B cell (primary cell): ENCODE measurements at regions not wholly inside any gene's neighbourhood (a gene's known extent, or its start where the extent isn't known, plus 50 kb on each side); places are given as distances from the start of the nearest gene placed in this dataset.

Source experiments
- ATAC-seq: fragments of 200-7000 bp; cut with Tn5 transposase; one replicate; pipeline ENCODE4 v1.10.0; 2021; ENCODE audit warnings: low read depth, mild to moderate bottlenecking, moderate number of reproducible peaks, moderate library complexity
- CTCF ChIA-PET: fragments of 350-600 bp; sonication (Branson Sonifier 250); formaldehyde crosslinking; loops from one replicate; lab custom pipeline; 2021; ENCODE audit warnings: antibody characterized with exemption, inconsistent platforms; lab: Charles Lee
- POLR2A ChIA-PET: fragments of 350-600 bp; sonication (Branson Sonifier 250); formaldehyde crosslinking; loops from one replicate; lab custom pipeline; 2021; ENCODE audit warnings: antibody characterized with exemption; lab: Charles Lee
- DNase-seq: peaks from one replicate; pipeline ENCODE4 v3.0.0; 2013
- H2AFZ ChIP-seq: 2 replicates; pipeline ENCODE4 v1.6.1; 2012; ENCODE audit warnings: mild to moderate bottlenecking, low read depth, low read length; ENCODE audit not compliant: insufficient read depth, poor library complexity, severe bottlenecking
- H3K27ac ChIP-seq, 2 donors: 1 replicate in 1 of 2; 2 replicates in 1 of 2; pipeline ENCODE4 v1.5.1; 2012 to 2013; ENCODE audit warnings: low read length in 2 of 2, mild to moderate bottlenecking in 2 of 2, moderate library complexity in 1 of 2
- H3K27me3 ChIP-seq, 4 experiments: fragments of 200-600 bp in 1 of 4; sonication (generic) in 1 of 4; replicated peaks in 1 of 4; 1 replicate in 2 of 4; 2 replicates in 2 of 4; pipeline versions ENCODE4 v1.6.1 to v1.7.0; 2013 to 2016; ENCODE audit warnings: low read length in 3 of 4, mild to moderate bottlenecking in 2 of 4, mixed read lengths in 1 of 4, moderate library complexity in 1 of 4; ENCODE audit not compliant: insufficient read depth in 4 of 4, control insufficient read depth in 3 of 4; ENCODE audit errors: control extremely low read depth in 1 of 4
- H3K36me3 ChIP-seq, 2 experiments: replicated peaks in 1 of 2; 1 replicate in 1 of 2; 2 replicates in 1 of 2; pipeline versions ENCODE4 v1.6.1 to v1.7.1; 2013; ENCODE audit warnings: low read length in 1 of 2; ENCODE audit not compliant: insufficient read depth in 2 of 2, control insufficient read depth in 1 of 2; ENCODE audit errors: control extremely low read depth in 1 of 2, extremely low read depth in 1 of 2
- H3K4me1 ChIP-seq, 2 donors: fragments of 200-600 bp in 1 of 2; sonication (generic) in 1 of 2; 1 replicate in 1 of 2; 2 replicates in 1 of 2; pipeline versions ENCODE4 v1.5.1 to v1.6.1; 2013 to 2017; ENCODE audit warnings: low read length in 2 of 2; ENCODE audit not compliant: control insufficient read depth in 2 of 2, insufficient read depth in 2 of 2
- H3K4me2 ChIP-seq: replicated peaks from 2 replicates; pipeline ENCODE3; 2012; ENCODE audit warnings: mild to moderate bottlenecking, low read depth, low read length; ENCODE audit not compliant: poor library complexity, severe bottlenecking
- H3K4me3 ChIP-seq, 5 experiments: fragments of 200-600 bp in 1 of 5; sonication (generic) in 1 of 5; 1 replicate in 3 of 5; 2 replicates in 2 of 5; pipeline versions ENCODE4 v1.5.1 to v1.7.0; 2011 to 2016; ENCODE audit warnings: low read length in 4 of 5, mild to moderate bottlenecking in 4 of 5, low read depth in 2 of 5, control low read depth in 1 of 5, moderate library complexity in 1 of 5; ENCODE audit not compliant: insufficient read depth in 1 of 5; ENCODE audit errors: control extremely low read depth in 1 of 5, extremely low read depth in 1 of 5
- H3K79me2 ChIP-seq: fragments of 200-600 bp; sonication (generic); one replicate; pipeline ENCODE4 v1.6.0; 2016; ENCODE audit warnings: low read length; ENCODE audit not compliant: control insufficient read depth, insufficient read depth
- H3K9ac ChIP-seq: fragments of 200-600 bp; sonication (generic); 2 replicates; pipeline ENCODE4 v1.6.1; 2017; ENCODE audit warnings: mild to moderate bottlenecking, low read length, moderate library complexity
- H3K9me3 ChIP-seq, 3 donors: one replicate each; pipeline versions ENCODE4 v1.6.1 to v1.7.1; 2013; ENCODE audit warnings: low read length in 2 of 3; ENCODE audit not compliant: control insufficient read depth in 2 of 3, insufficient read depth in 1 of 3; ENCODE audit errors: control extremely low read depth in 1 of 3
- H4K20me1 ChIP-seq: 2 replicates; pipeline ENCODE4 v1.6.0; 2012; ENCODE audit warnings: mild to moderate bottlenecking, low read length; ENCODE audit not compliant: insufficient read depth, control insufficient read depth, poor library complexity, severe bottlenecking
- H3K27ac Mint-ChIP-seq: one replicate; pipeline ENCODE4 v1.8.0; 2021; ENCODE audit warnings: mixed read lengths
- H3K27me3 Mint-ChIP-seq: one replicate; pipeline ENCODE4 v1.8.0; 2021; ENCODE audit warnings: mixed read lengths
- H3K4me1 Mint-ChIP-seq: one replicate; pipeline ENCODE4 v1.8.0; 2021; ENCODE audit warnings: mixed read lengths
- H3K4me3 Mint-ChIP-seq: one replicate; pipeline ENCODE4 v1.8.0; 2021; ENCODE audit warnings: mixed read lengths
- H3K9me3 Mint-ChIP-seq: one replicate; pipeline ENCODE4 v1.8.0; 2022; ENCODE audit warnings: mixed read lengths; ENCODE audit not compliant: insufficient read depth
- CTCF ChIP-seq: fragments of 200-600 bp; IDR thresholded peaks from one replicate; pipeline ENCODE4 v1.8.0; 2022; ENCODE audit warnings: antibody characterized with exemption, mild to moderate bottlenecking
- EZH2 ChIP-seq: IDR thresholded peaks from 2 replicates; pipeline ENCODE4 v1.6.1; 2012; ENCODE audit warnings: borderline replicate concordance, low read depth, mild to moderate bottlenecking, moderate library complexity, low read length; ENCODE audit not compliant: insufficient read depth, poor library complexity, severe bottlenecking
- WGBS: methylation state at CpG from one replicate; pipeline ENCODE4 v1.1.5; 2013; ENCODE audit warnings: missing lambda C conversion rate; ENCODE audit not compliant: insufficient coverage; 5-methylcytosine and 5-hydroxymethylcytosine counted together
- intact Hi-C: fragments of 100-400 bp; cut with micrococcal nuclease; formaldehyde crosslinking; loops from one replicate; pipeline ENCODE4 v1.10.0; 2022

- Histone ChIP-seq H3K9me3 (peaks cover 5 to 7% (median 5%) of the 10 kb centered on the region in 3 donors), H3K36me3 (no peaks in the 10 kb centered on the region), H3K79me2 (no peaks in the 10 kb centered on the region), H3K4me1 (no peaks in the 10 kb centered on the region), H3K4me2 (no peak overlapping the region), H3K4me3 (no peak overlapping the region), H2AFZ (no peak overlapping the region), H4K20me1 (no peaks in the 10 kb centered on the region), H3K27me3 (no peaks in the 10 kb centered on the region), H3K27ac (no peak overlapping the region), H3K9ac (no peak overlapping the region)
- H3K27ac Mint-ChIP-seq: no peak overlapping the region
- H3K27me3 Mint-ChIP-seq: peaks cover 6% of the 10 kb centered on the region
- intact Hi-C loops: no loop called here
- no peak for ATAC-seq
- no peak for DNase-seq
- TF ChIP-seq CTCF (no peak), EZH2 (no peak)
- H3K4me1 Mint-ChIP-seq: no peaks in the 10 kb centered on the region
- POLR2A ChIA-PET: no interaction called here
- 100% methylated on average over 3 of the region's 5 CpGs for WGBS
- H3K4me3 Mint-ChIP-seq: no peak overlapping the region
- peaks cover 6% of the 10 kb centered on the region for H3K9me3 Mint-ChIP-seq
- CTCF ChIA-PET: no interaction called here
These were observed 167.1 kb upstream of the C1QTNF7 start for GRCh38 chr4:15260758-15261157.

GRCh38 chr4:15262396-15262795 lies 165.4 kb upstream of the C1QTNF7 start:
- no peak overlapping the region for H2AFZ ChIP-seq
- no peaks in the 10 kb centered on the region for H4K20me1 ChIP-seq
- intact Hi-C loops: no loop called here
- H3K36me3 ChIP-seq: no peaks in the 10 kb centered on the region
- Mint-ChIP-seq H3K27me3 (peaks cover 6% of the 10 kb centered on the region), H3K27ac (no peak overlapping the region), H3K4me1 (no peaks in the 10 kb centered on the region), H3K9me3 (peaks cover 10% of the 10 kb centered on the region), H3K4me3 (no peak overlapping the region)
- DNase-seq: no peak
- TF ChIP-seq CTCF: no peak
- TF ChIP-seq EZH2: no peak
- CTCF ChIA-PET: no interaction called here
- POLR2A ChIA-PET: no interaction called here
- H3K27me3 ChIP-seq: no peaks in the 10 kb centered on the region
- H3K4me1 ChIP-seq: no peaks in the 10 kb centered on the region
- H3K4me3 ChIP-seq: no peak overlapping the region
- H3K4me2 ChIP-seq: no peak overlapping the region
- ATAC-seq: no peak
- H3K27ac ChIP-seq: no peak overlapping the region
- no peaks in the 10 kb centered on the region for H3K79me2 ChIP-seq
- H3K9me3 ChIP-seq: peaks cover 5 to 7% (median 6%) of the 10 kb centered on the region in 3 donors
- H3K9ac ChIP-seq: no peak overlapping the region
